SK-N-SH treated with all-trans-retinoic acid at 6 μM for 48 hours (cell line): ENCODE measurements at regions not wholly inside any gene's neighbourhood (a gene's known extent, or its start where the extent isn't known, plus 50 kb on each side); places are given as distances from the start of the nearest gene placed in this dataset.

Experiments
- ARNTL ChIP-seq: fragments of 450-650 bp; formaldehyde crosslinking; IDR thresholded peaks from 2 replicates; pipeline ENCODE4 v1.5.0; 2020; ENCODE audit warnings: low read depth, mild to moderate bottlenecking, moderate library complexity, borderline replicate concordance
- ESRRG ChIP-seq: fragments of 250-450 bp; sonication (Bioruptor Pico); IDR thresholded peaks from 2 replicates; pipeline ENCODE4 v1.6.1; 2021; ENCODE audit warnings: mild to moderate bottlenecking
- RARB ChIP-seq: fragments of 250-450 bp; sonication (Bioruptor Pico); IDR thresholded peaks from 2 replicates; pipeline ENCODE4 v1.8.0; 2021; ENCODE audit warnings: mild to moderate bottlenecking, moderate library complexity
- TCF4 ChIP-seq: fragments of 250-450 bp; sonication (Bioruptor Pico); IDR thresholded peaks from 2 replicates; pipeline ENCODE4 v1.8.0; 2021; ENCODE audit warnings: mild to moderate bottlenecking, moderate library complexity, borderline replicate concordance
- ZFP30 ChIP-seq: fragments of 450-650 bp; formaldehyde crosslinking; IDR thresholded peaks from 2 replicates; pipeline ENCODE4 v1.5.0; 2022; ENCODE audit warnings: mild to moderate bottlenecking, moderate library complexity
- ZNF565 ChIP-seq: fragments of 450-650 bp; formaldehyde crosslinking; conservative IDR thresholded peaks from 2 replicates; pipeline ENCODE4 v1.5.0; 2020; ENCODE audit warnings: low read depth, mild to moderate bottlenecking, moderate library complexity
- TF ChIP-seq, protein P1 (sequence below): fragments of 250-450 bp; sonication (Bioruptor Pico); IDR thresholded peaks from 2 replicates; pipeline ENCODE4 v1.8.0; 2021; ENCODE audit warnings: low read depth, mild to moderate bottlenecking, moderate library complexity, borderline replicate concordance
- TF ChIP-seq, protein P2 (sequence below): fragments of 250-450 bp; sonication (Bioruptor Pico); IDR thresholded peaks from 2 replicates; pipeline ENCODE4 v1.5.1; 2020; ENCODE audit warnings: low read depth, mild to moderate bottlenecking, moderate library complexity
- TF ChIP-seq, protein P3 (sequence below): fragments of 250-450 bp; sonication (Bioruptor Pico); IDR thresholded peaks from 2 replicates; pipeline ENCODE4 v1.8.0; 2020; ENCODE audit warnings: mild to moderate bottlenecking, moderate library complexity, borderline replicate concordance

DNA sequence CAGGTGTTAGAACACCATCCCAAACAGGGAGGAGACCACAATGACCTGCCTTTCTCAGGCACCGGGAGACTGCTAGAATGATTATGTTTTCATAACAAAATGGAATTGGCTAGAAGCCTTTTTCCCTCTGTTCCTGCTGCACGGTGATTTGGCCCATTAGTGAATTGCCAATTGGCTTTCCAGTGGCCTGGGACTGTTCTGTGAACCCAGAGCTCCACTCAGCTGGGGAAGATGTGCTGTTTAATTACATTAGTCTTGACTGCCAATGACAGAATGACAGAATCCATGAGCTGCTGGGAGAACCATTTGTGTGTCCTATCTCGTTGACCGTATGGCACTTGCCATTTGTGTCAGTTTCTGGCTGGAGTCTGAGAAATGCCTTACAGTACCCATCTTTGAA lies 242.9 kb downstream of the CDH11 start:
- TF ChIP-seq ARNTL (CRISPR knock-in tag): no peak
- TF ChIP-seq, protein P1, sequence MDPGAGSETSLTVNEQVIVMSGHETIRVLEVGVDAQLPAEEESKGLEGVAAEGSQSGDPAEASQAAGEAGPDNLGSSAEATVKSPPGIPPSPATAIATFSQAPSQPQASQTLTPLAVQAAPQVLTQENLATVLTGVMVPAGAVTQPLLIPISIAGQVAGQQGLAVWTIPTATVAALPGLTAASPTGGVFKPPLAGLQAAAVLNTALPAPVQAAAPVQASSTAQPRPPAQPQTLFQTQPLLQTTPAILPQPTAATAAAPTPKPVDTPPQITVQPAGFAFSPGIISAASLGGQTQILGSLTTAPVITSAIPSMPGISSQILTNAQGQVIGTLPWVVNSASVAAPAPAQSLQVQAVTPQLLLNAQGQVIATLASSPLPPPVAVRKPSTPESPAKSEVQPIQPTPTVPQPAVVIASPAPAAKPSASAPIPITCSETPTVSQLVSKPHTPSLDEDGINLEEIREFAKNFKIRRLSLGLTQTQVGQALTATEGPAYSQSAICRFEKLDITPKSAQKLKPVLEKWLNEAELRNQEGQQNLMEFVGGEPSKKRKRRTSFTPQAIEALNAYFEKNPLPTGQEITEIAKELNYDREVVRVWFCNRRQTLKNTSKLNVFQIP (CRISPR knock-in tag): no peak
- TF ChIP-seq TCF4 (CRISPR knock-in tag): no peak
- no peak for TF ChIP-seq RARB (CRISPR knock-in tag)
- no peak for TF ChIP-seq ZNF565
- TF ChIP-seq, protein P2, sequence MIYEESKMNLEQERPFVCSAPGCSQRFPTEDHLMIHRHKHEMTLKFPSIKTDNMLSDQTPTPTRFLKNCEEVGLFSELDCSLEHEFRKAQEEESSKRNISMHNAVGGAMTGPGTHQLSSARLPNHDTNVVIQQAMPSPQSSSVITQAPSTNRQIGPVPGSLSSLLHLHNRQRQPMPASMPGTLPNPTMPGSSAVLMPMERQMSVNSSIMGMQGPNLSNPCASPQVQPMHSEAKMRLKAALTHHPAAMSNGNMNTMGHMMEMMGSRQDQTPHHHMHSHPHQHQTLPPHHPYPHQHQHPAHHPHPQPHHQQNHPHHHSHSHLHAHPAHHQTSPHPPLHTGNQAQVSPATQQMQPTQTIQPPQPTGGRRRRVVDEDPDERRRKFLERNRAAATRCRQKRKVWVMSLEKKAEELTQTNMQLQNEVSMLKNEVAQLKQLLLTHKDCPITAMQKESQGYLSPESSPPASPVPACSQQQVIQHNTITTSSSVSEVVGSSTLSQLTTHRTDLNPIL (CRISPR knock-in tag): no peak
- TF ChIP-seq ESRRG (CRISPR knock-in tag): no peak
- TF ChIP-seq, protein P3, sequence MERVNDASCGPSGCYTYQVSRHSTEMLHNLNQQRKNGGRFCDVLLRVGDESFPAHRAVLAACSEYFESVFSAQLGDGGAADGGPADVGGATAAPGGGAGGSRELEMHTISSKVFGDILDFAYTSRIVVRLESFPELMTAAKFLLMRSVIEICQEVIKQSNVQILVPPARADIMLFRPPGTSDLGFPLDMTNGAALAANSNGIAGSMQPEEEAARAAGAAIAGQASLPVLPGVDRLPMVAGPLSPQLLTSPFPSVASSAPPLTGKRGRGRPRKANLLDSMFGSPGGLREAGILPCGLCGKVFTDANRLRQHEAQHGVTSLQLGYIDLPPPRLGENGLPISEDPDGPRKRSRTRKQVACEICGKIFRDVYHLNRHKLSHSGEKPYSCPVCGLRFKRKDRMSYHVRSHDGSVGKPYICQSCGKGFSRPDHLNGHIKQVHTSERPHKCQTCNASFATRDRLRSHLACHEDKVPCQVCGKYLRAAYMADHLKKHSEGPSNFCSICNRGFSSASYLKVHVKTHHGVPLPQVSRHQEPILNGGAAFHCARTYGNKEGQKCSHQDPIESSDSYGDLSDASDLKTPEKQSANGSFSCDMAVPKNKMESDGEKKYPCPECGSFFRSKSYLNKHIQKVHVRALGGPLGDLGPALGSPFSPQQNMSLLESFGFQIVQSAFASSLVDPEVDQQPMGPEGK (CRISPR knock-in tag): no peak
- TF ChIP-seq ZFP30 (CRISPR knock-in tag): no peak
